IMR-90 (cell line): ENCODE measurements at regions not wholly inside any gene's neighbourhood (a gene's known extent, or its start where the extent isn't known, plus 50 kb on each side); places are given as distances from the start of the nearest gene placed in this dataset.

Source experiments
- ATAC-seq: fragments of 200-7000 bp; cut with Tn5 transposase; 2 replicates; pipeline ENCODE4 v1.9.1; 2020; ENCODE audit warnings: low read depth, mild to moderate bottlenecking, moderate library complexity
- BruUV-seq: library from RNA; stranded (reverse); fragments of 400-500 nt; replicated peaks from 2 replicates; lab custom pipeline; 2021; lab: Mats Ljungman, UMichigan
- CTCF ChIA-PET: fragments of 300-600 bp; formaldehyde crosslinking; extraction: SDS; loops from one replicate; lab custom pipeline; 2021; ENCODE audit warnings: antibody characterized with exemption; lab: Yijun Ruan, JAX
- POLR2A ChIA-PET: fragments of 300-600 bp; sonication (Branson Sonifier 250); formaldehyde crosslinking; loops from one replicate; lab custom pipeline; 2022; ENCODE audit warnings: antibody characterized with exemption; ENCODE audit not compliant: unreplicated experiment; lab: Charles Lee
- DNase-seq: peaks from one replicate; pipeline ENCODE4 v3.0.0; 2013
- H2AFZ ChIP-seq: replicated peaks from 2 replicates; pipeline ENCODE3; 2013; ENCODE audit warnings: low read length, mild to moderate bottlenecking; ENCODE audit not compliant: poor library complexity
- H2AK5ac ChIP-seq: 2 replicates; pipeline ENCODE4 v1.6.1; 2013; ENCODE audit warnings: low read depth, low read length, inconsistent platforms
- H2AK9ac ChIP-seq: replicated peaks from 2 replicates; pipeline ENCODE3; 2013; ENCODE audit warnings: mild to moderate bottlenecking, low read depth, low read length, moderate library complexity; ENCODE audit not compliant: poor library complexity
- H2BK120ac ChIP-seq: 2 replicates; pipeline ENCODE4 v1.6.1; 2013; ENCODE audit warnings: low read depth, low read length, inconsistent platforms
- H2BK15ac ChIP-seq: 3 replicates; pipeline ENCODE4 v1.6.1; 2013; ENCODE audit warnings: low read depth, low read length, inconsistent platforms
- H2BK20ac ChIP-seq: 2 replicates; pipeline ENCODE4 v1.6.1; 2013; ENCODE audit warnings: low read depth, mild to moderate bottlenecking, inconsistent platforms, low read length, moderate library complexity
- H2BK5ac ChIP-seq: 2 replicates; pipeline ENCODE4 v1.6.1; 2013; ENCODE audit warnings: mild to moderate bottlenecking, low read depth, low read length, inconsistent platforms; ENCODE audit not compliant: poor library complexity, severe bottlenecking
- H3K14ac ChIP-seq: replicated peaks from 2 replicates; pipeline ENCODE4 v1.6.1; 2013; ENCODE audit warnings: low read depth, low read length, inconsistent platforms
- H3K18ac ChIP-seq: 2 replicates; pipeline ENCODE4 v1.6.1; 2013; ENCODE audit warnings: low read depth, low read length, control low read depth
- H3K23ac ChIP-seq: 2 replicates; pipeline ENCODE4 v1.6.1; 2013; ENCODE audit warnings: low read depth, low read length, inconsistent platforms
- H3K27ac ChIP-seq: 2 replicates; pipeline ENCODE4 v1.5.1; 2013; ENCODE audit warnings: mild to moderate bottlenecking, control low read depth, low read length; ENCODE audit not compliant: insufficient read depth
- H3K27me3 ChIP-seq: 2 replicates; pipeline ENCODE4 v1.6.1; 2013; ENCODE audit warnings: low read length; ENCODE audit not compliant: control insufficient read depth, insufficient read depth
- H3K36me3 ChIP-seq: 2 replicates; pipeline ENCODE4 v1.6.1; 2013; ENCODE audit warnings: low read length, mixed read lengths; ENCODE audit not compliant: control insufficient read depth, insufficient read depth
- H3K4ac ChIP-seq: 2 replicates; pipeline ENCODE4 v1.6.1; 2013; ENCODE audit warnings: low read depth, low read length, inconsistent platforms
- H3K4me1 ChIP-seq: 2 replicates; pipeline ENCODE4 v1.6.1; 2013; ENCODE audit warnings: low read length, mixed read lengths; ENCODE audit not compliant: control insufficient read depth, insufficient read depth
- H3K4me2 ChIP-seq: 2 replicates; pipeline ENCODE4 v1.6.1; 2013; ENCODE audit warnings: low read depth, mild to moderate bottlenecking, control low read depth, low read length, moderate library complexity
- H3K4me3 ChIP-seq: 2 replicates; pipeline ENCODE4 v1.5.1; 2013; ENCODE audit warnings: low read depth, mild to moderate bottlenecking, control low read depth, low read length, moderate library complexity; ENCODE audit not compliant: insufficient read depth
- H3K56ac ChIP-seq: 2 replicates; pipeline ENCODE4 v1.6.1; 2013; ENCODE audit warnings: low read length, inconsistent platforms; ENCODE audit not compliant: insufficient read depth; ENCODE audit errors: extremely low read depth
- H3K79me1 ChIP-seq, 2 experiments: 2 replicates each; pipeline ENCODE4 v1.6.1; 2013; ENCODE audit warnings: low read length in 2 of 2, inconsistent platforms in 1 of 2, low read depth in 1 of 2
- H3K9ac ChIP-seq: 2 replicates; pipeline ENCODE4 v1.6.1; 2013; ENCODE audit warnings: low read depth, low read length, control low read depth
- H3K9me1 ChIP-seq: 2 replicates; pipeline ENCODE4 v1.6.1; 2013; ENCODE audit warnings: low read length, inconsistent platforms; ENCODE audit not compliant: insufficient read depth
- H3K9me3 ChIP-seq: 2 replicates; pipeline ENCODE4 v1.6.1; 2013; ENCODE audit warnings: low read length; ENCODE audit not compliant: control insufficient read depth, insufficient read depth
- H4K20me1 ChIP-seq: 2 replicates; pipeline ENCODE4 v1.6.1; 2013; ENCODE audit warnings: low read length, inconsistent platforms; ENCODE audit not compliant: insufficient read depth
- H4K5ac ChIP-seq: 2 replicates; pipeline ENCODE4 v1.6.1; 2013; ENCODE audit warnings: mild to moderate bottlenecking, low read depth, low read length, control low read depth
- H4K8ac ChIP-seq, 2 experiments: 2 replicates each; pipeline ENCODE4 v1.6.1; 2013; ENCODE audit warnings: low read depth in 2 of 2, low read length in 2 of 2, control low read depth in 1 of 2, inconsistent platforms in 1 of 2
- H4K91ac ChIP-seq: 2 replicates; pipeline ENCODE4 v1.6.1; 2013; ENCODE audit warnings: low read depth, low read length, inconsistent platforms; ENCODE audit not compliant: insufficient read depth
- BHLHE40 ChIP-seq: fragments of 150-350 bp; IDR thresholded peaks from 2 replicates; pipeline ENCODE4 v1.6.1; 2016; ENCODE audit warnings: mild to moderate bottlenecking, low read depth, low read length
- CEBPB ChIP-seq: IDR thresholded peaks from 2 replicates; pipeline ENCODE4 v1.6.1; 2012; ENCODE audit warnings: low read depth, low read length, improper control_type of control experiment
- CHD1 ChIP-seq: IDR thresholded peaks from 2 replicates; pipeline ENCODE4 v1.6.1; 2012; ENCODE audit warnings: low read depth, low read length, improper control_type of control experiment
- CTCF ChIP-seq: conservative IDR thresholded peaks from 2 replicates; pipeline ENCODE4 v1.5.1; 2012; ENCODE audit warnings: mild to moderate bottlenecking, low read depth, low read length, improper control_type of control experiment
- ELK1 ChIP-seq: fragments of 150-350 bp; IDR thresholded peaks from 2 replicates; pipeline ENCODE4 v1.6.1; 2016; ENCODE audit warnings: low read depth, mild to moderate bottlenecking, low read length, moderate library complexity, borderline replicate concordance
- FOS ChIP-seq: fragments of 150-350 bp; IDR thresholded peaks from 2 replicates; pipeline ENCODE4 v1.6.1; 2016; ENCODE audit warnings: low read depth, low read length
- MAFK ChIP-seq: IDR thresholded peaks from 2 replicates; pipeline ENCODE4 v1.6.1; 2012; ENCODE audit warnings: low read depth, low read length, improper control_type of control experiment
- MAZ ChIP-seq: IDR thresholded peaks from 2 replicates; pipeline ENCODE4 v1.6.1; 2012; ENCODE audit warnings: low read depth, mild to moderate bottlenecking, low read length, improper control_type of control experiment, moderate library complexity, borderline replicate concordance
- MXI1 ChIP-seq: IDR thresholded peaks from 2 replicates; pipeline ENCODE4 v1.6.1; 2012; ENCODE audit warnings: low read depth, mild to moderate bottlenecking, low read length, moderate library complexity, borderline replicate concordance
- NFE2L2 ChIP-seq: fragments of 150-350 bp; IDR thresholded peaks from 2 replicates; pipeline ENCODE4 v1.6.1; 2016; ENCODE audit warnings: low read depth, mild to moderate bottlenecking, low read length
- POLR2A ChIP-seq: IDR thresholded peaks from 2 replicates; pipeline ENCODE4 v1.6.1; 2012; ENCODE audit warnings: mild to moderate bottlenecking, low read depth, low read length
- RAD21 ChIP-seq: IDR thresholded peaks from 2 replicates; pipeline ENCODE4 v1.6.1; 2012; ENCODE audit warnings: low read length, improper control_type of control experiment
- RCOR1 ChIP-seq: IDR thresholded peaks from 2 replicates; pipeline ENCODE4 v1.6.1; 2012; ENCODE audit warnings: mild to moderate bottlenecking, low read length, improper control_type of control experiment; ENCODE audit not compliant: insufficient replicate concordance
- RFX5 ChIP-seq: IDR thresholded peaks from 2 replicates; pipeline ENCODE4 v1.8.0; 2012; ENCODE audit warnings: low read depth, mild to moderate bottlenecking, low read length, moderate library complexity
- SMC3 ChIP-seq: fragments of 150-350 bp; IDR thresholded peaks from 2 replicates; pipeline ENCODE4 v1.6.1; 2016; ENCODE audit warnings: low read depth, mild to moderate bottlenecking, antibody characterized with exemption, low read length, moderate library complexity
- USF2 ChIP-seq: fragments of 150-350 bp; IDR thresholded peaks from 2 replicates; pipeline ENCODE4 v1.6.1; 2017; ENCODE audit warnings: mild to moderate bottlenecking, antibody characterized with exemption, low read length, low read depth
- WGBS, 2 experiments: methylation state at CpG; one replicate each; pipeline versions ENCODE4 v1.1.5 to v1.1.7; 2013; ENCODE audit warnings: missing lambda C conversion rate in 2 of 2; ENCODE audit not compliant: insufficient read length in 1 of 2; ENCODE audit errors: extremely low coverage in 2 of 2; 5-methylcytosine and 5-hydroxymethylcytosine counted together
- dilution Hi-C: fragments of 300-500 bp; cut with HindIII; formaldehyde crosslinking; loops from one replicate; pipeline ENCODE4 v1.14.3; 2018; ENCODE audit warnings: low sequenced_read_pairs; ENCODE audit not compliant: unreplicated experiment
- in situ Hi-C: fragments of 300-500 bp; cut with MboI; formaldehyde crosslinking; loops from 3 replicates; pipeline ENCODE4 v1.14.3; 2019; ENCODE audit warnings: low sequenced_read_pairs, inconsistent platforms, mixed read lengths
- intact Hi-C: fragments of 100-400 bp; cut with micrococcal nuclease; formaldehyde crosslinking; loops from 2 replicates; pipeline ENCODE4 v1.10.0; 2022

GRCh38 chr6:167479301-167479700 is 154.4 kb downstream of the TTLL2 start:
- Histone ChIP-seq H3K36me3 (no peaks in the 10 kb centered on the region), H2BK5ac (no peak overlapping the region), H3K4ac (no peak overlapping the region), H2AFZ (no peak overlapping the region), H2BK20ac (no peak overlapping the region), H3K27ac (no peak overlapping the region), H3K27me3 (no peaks in the 10 kb centered on the region), H2BK120ac (no peak overlapping the region), H3K9ac (no peak overlapping the region), H2AK9ac (no peak overlapping the region), H4K91ac (no peak overlapping the region), H2AK5ac (no peak overlapping the region), H3K4me2 (no peak overlapping the region), H3K4me3 (no peak overlapping the region), H3K4me1 (no peaks in the 10 kb centered on the region), H4K20me1 (no peaks in the 10 kb centered on the region), H3K9me1 (no peaks in the 10 kb centered on the region), H4K5ac (no peak overlapping the region), H3K79me1 (no peaks in the 10 kb centered on the region), H3K14ac (no peak overlapping the region), H3K23ac (no peak overlapping the region), H4K8ac (no peak overlapping the region), H3K18ac (no peak overlapping the region), H3K56ac (no peak overlapping the region), H3K9me3 (peaks cover 36% of the 10 kb centered on the region), H2BK15ac (no peak overlapping the region)
- no peak for ATAC-seq
- in situ Hi-C loops (no loop called here), intact Hi-C loops (no loop called here), dilution Hi-C loops (no loop called here)
- ChIA-PET CTCF (no interaction called here), POLR2A (no interaction called here)
- DNase-seq, result no peak
- no peak for TF ChIP-seq CEBPB
- TF ChIP-seq USF2, result no peak
- TF ChIP-seq POLR2A, result no peak
- TF ChIP-seq CTCF, result no peak
- TF ChIP-seq BHLHE40, result no peak
- no peak for TF ChIP-seq FOS
- no peak for TF ChIP-seq RAD21
- no peak for TF ChIP-seq MAZ
- TF ChIP-seq CHD1, result no peak
- no peak for TF ChIP-seq ELK1
- TF ChIP-seq MXI1, result no peak
- no peak for TF ChIP-seq RFX5
- no peak for TF ChIP-seq NFE2L2
- no peak for TF ChIP-seq MAFK
- TF ChIP-seq SMC3, result no peak
- no peak for TF ChIP-seq RCOR1
- no TSS peak for BruUV-seq
- WGBS, 2 experiments, result 17% methylated on average over 1 of the region's 4 CpGs; no CpG with 5 or more reads in 1 of the 2 experiments
